ENCODE measurements at regions not wholly inside any gene's neighbourhood (a gene's known extent, or its start where the extent isn't known, plus 50 kb on each side); places are given as distances from the start of the nearest gene placed in this dataset.

DNA sequence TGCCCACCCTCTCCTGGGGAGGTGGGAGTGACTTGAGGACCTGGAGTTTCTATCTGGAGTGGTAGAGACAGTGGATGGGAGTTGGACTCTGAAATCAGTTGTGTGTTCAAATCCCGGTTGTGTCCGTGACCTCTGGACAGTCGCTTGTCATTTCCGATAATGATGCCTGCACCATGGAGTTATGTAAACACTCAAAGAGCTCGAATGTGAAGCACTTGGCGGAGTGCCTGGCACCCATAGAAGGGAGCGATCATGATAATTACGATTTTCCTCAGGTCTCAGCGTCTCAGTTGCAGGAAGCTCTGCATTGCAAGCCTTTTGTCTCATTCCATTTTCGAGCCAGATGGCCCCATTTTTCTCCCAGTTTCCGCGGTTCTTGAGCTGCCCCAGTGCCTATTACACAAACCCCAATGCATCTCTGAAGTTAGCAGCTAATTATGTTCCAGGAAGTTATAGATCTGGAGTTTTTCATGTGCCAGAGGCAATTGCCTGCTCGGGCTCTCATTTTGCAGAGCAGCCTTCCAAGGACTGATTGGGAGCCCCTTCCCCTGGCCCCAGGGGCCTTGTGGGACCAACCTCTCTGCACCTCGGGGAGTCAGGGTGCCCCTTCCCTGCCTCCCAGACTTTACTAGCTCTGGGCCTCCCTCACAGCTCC lies 175.5 kb upstream of the MVB12B start:
- H3K4me3 ChIP-seq (replicated peaks; ENCODE audit: insufficient read depth, low read length), result no peak overlapping the region
- no peak for DNase-seq (ENCODE audit: low read depth in 1 of 2, low spot score in 1 of 2)
- H3K27me3 ChIP-seq (ENCODE audit: insufficient read depth, poor library complexity, severe bottlenecking), result peaks cover 4% of the 10 kb centered on the region
- H3K27ac ChIP-seq (replicated peaks), result no peak overlapping the region
- TF ChIP-seq POLR2AphosphoS5 (IDR thresholded peaks at IDR 0.05; ENCODE audit: low read depth), result no peak
- TF ChIP-seq, protein P1, sequence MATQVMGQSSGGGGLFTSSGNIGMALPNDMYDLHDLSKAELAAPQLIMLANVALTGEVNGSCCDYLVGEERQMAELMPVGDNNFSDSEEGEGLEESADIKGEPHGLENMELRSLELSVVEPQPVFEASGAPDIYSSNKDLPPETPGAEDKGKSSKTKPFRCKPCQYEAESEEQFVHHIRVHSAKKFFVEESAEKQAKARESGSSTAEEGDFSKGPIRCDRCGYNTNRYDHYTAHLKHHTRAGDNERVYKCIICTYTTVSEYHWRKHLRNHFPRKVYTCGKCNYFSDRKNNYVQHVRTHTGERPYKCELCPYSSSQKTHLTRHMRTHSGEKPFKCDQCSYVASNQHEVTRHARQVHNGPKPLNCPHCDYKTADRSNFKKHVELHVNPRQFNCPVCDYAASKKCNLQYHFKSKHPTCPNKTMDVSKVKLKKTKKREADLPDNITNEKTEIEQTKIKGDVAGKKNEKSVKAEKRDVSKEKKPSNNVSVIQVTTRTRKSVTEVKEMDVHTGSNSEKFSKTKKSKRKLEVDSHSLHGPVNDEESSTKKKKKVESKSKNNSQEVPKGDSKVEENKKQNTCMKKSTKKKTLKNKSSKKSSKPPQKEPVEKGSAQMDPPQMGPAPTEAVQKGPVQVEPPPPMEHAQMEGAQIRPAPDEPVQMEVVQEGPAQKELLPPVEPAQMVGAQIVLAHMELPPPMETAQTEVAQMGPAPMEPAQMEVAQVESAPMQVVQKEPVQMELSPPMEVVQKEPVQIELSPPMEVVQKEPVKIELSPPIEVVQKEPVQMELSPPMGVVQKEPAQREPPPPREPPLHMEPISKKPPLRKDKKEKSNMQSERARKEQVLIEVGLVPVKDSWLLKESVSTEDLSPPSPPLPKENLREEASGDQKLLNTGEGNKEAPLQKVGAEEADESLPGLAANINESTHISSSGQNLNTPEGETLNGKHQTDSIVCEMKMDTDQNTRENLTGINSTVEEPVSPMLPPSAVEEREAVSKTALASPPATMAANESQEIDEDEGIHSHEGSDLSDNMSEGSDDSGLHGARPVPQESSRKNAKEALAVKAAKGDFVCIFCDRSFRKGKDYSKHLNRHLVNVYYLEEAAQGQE (IDR thresholded peaks at IDR 0.05; ENCODE audit: insufficient replicate concordance, low read depth), result no peak
- TF ChIP-seq GABPA (IDR thresholded peaks at IDR 0.05; ENCODE audit: low read depth), result no peak

DNA sequence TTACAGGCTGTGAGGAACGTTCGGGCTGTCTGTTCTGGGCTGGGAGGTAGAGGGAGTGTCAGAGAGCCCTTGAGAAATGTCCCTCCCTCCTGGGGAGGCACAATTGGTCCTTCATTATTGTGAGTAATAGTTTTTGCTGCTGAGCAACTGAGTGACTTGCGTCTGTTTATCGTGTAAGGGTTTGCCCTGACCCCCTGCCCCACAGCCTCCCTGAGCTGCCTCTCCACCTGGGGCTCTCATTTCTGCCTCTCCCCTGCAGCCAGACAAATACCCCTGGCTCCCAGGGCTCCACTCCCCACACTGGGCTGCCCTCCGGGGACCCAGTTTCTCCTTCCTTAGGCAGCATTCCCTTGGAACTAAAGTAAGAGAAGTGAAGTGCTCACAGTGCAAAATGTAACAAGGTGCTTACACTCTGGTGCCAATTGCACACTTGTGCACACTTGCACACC lies 174.9 kb upstream of the MVB12B start:
- no peak for DNase-seq (ENCODE audit: low read depth in 1 of 2, low spot score in 1 of 2)
- no peak overlapping the region for H3K4me3 ChIP-seq (replicated peaks; ENCODE audit: insufficient read depth, low read length)

DNA sequence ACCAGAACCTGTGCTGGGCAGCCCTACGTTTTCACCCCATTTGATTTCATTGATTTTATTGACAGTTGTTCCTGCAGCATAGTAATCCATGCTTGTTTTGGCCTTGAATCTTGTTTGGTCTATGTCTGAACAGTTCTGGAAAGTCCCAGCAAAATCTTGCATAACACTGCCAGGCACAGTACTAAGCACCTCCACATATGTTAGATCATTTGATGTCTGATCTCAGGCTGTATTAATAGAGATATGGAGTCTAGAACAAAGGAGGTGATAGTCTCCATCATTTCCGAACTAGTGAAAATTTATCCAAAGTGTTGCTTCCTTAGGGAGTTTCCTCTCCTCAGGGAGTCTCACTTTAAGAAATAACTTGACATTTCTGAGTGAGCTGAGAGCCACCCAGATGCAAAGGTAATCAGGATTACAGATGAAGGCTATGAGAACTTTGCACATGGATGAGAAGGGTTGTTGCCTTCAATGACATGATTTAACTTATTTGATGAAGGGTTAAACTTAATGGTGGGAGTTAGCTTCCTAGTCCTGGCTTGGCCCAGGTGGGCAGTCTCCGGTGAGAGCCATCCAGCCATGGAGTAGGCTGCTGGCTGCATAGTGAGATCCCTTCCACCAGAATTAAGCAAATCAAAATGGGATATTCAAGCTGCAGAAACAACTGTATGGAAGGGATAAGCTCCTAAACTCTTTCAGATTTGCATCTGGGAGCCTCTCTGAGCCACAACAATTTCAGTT lies 173.8 kb upstream of the MVB12B start:
- no peak for TF ChIP-seq GABPA (IDR thresholded peaks at IDR 0.05; ENCODE audit: low read depth)
- TF ChIP-seq SPI1 (IDR thresholded peaks at IDR 0.05; ENCODE audit: borderline replicate concordance, low read depth), result no peak
- no peak for TF ChIP-seq POLR2AphosphoS5 (IDR thresholded peaks at IDR 0.05; ENCODE audit: low read depth)
- TF ChIP-seq, protein P1 (IDR thresholded peaks at IDR 0.05; ENCODE audit: insufficient replicate concordance, low read depth), result no peak
- TF ChIP-seq, protein P2, sequence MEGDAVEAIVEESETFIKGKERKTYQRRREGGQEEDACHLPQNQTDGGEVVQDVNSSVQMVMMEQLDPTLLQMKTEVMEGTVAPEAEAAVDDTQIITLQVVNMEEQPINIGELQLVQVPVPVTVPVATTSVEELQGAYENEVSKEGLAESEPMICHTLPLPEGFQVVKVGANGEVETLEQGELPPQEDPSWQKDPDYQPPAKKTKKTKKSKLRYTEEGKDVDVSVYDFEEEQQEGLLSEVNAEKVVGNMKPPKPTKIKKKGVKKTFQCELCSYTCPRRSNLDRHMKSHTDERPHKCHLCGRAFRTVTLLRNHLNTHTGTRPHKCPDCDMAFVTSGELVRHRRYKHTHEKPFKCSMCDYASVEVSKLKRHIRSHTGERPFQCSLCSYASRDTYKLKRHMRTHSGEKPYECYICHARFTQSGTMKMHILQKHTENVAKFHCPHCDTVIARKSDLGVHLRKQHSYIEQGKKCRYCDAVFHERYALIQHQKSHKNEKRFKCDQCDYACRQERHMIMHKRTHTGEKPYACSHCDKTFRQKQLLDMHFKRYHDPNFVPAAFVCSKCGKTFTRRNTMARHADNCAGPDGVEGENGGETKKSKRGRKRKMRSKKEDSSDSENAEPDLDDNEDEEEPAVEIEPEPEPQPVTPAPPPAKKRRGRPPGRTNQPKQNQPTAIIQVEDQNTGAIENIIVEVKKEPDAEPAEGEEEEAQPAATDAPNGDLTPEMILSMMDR (IDR thresholded peaks at IDR 0.05; ENCODE audit: insufficient read depth, low read length), result no peak
- Histone ChIP-seq H3K27me3 (ENCODE audit: insufficient read depth, poor library complexity, severe bottlenecking) (peaks cover under 1% of the 10 kb centered on the region), H3K4me3 (replicated peaks; ENCODE audit: insufficient read depth, low read length) (no peak overlapping the region), H3K27ac (replicated peaks) (no peak overlapping the region)
- no peak for DNase-seq (ENCODE audit: low read depth in 1 of 2, low spot score in 1 of 2)

More for the DNA sequence above, 174.9 kb upstream of the MVB12B start:
- Histone ChIP-seq H3K27ac (replicated peaks) (no peak overlapping the region), H3K27me3 (ENCODE audit: insufficient read depth, poor library complexity, severe bottlenecking) (peaks cover 4% of the 10 kb centered on the region)
- no peak for TF ChIP-seq GABPA (IDR thresholded peaks at IDR 0.05; ENCODE audit: low read depth)
- TF ChIP-seq, protein P1 (IDR thresholded peaks at IDR 0.05; ENCODE audit: insufficient replicate concordance, low read depth), result no peak
- TF ChIP-seq, protein P2 (IDR thresholded peaks at IDR 0.05; ENCODE audit: insufficient read depth, low read length), result no peak
- TF ChIP-seq POLR2AphosphoS5 (IDR thresholded peaks at IDR 0.05; ENCODE audit: low read depth), result no peak

All from HL-60 (cell line).